Activated CD4-positive, alpha-beta T cell treated with anti-CD3 and anti-CD28 coated beads for 36 hours (primary cell): ENCODE measurements at regions not wholly inside any gene's neighbourhood (a gene's known extent, or its start where the extent isn't known, plus 50 kb on each side); places are given as distances from the start of the nearest gene placed in this dataset.

Experiments used
- ATAC-seq: fragments of 200-7000 bp; cut with Tn5 transposase; one replicate; pipeline ENCODE4 v1.10.0; 2021; ENCODE audit warnings: mild to moderate bottlenecking, moderate library complexity
- CTCF ChIA-PET: fragments of 350-600 bp; sonication (Branson Sonifier 250); formaldehyde crosslinking; loops from one replicate; lab custom pipeline; 2021; ENCODE audit warnings: antibody characterized with exemption; lab: Charles Lee
- POLR2A ChIA-PET: fragments of 350-600 bp; sonication (Branson Sonifier 250); formaldehyde crosslinking; loops from one replicate; lab custom pipeline; 2021; ENCODE audit warnings: antibody characterized with exemption, inconsistent platforms; lab: Charles Lee
- DNase-seq: peaks from one replicate; pipeline ENCODE4 v3.0.0-alpha.2; 2020
- H3K27ac Mint-ChIP-seq: one replicate; pipeline ENCODE4 v1.8.0; 2021; ENCODE audit warnings: mixed read lengths
- H3K27me3 Mint-ChIP-seq: one replicate; pipeline ENCODE4 v1.8.0; 2021; ENCODE audit warnings: mixed read lengths
- H3K36me3 Mint-ChIP-seq: one replicate; pipeline ENCODE4 v1.8.0; 2021; ENCODE audit warnings: low read depth, mixed read lengths
- H3K4me1 Mint-ChIP-seq: one replicate; pipeline ENCODE4 v1.8.0; 2021; ENCODE audit warnings: mixed read lengths
- H3K4me3 Mint-ChIP-seq: one replicate; pipeline ENCODE4 v1.8.0; 2021; ENCODE audit warnings: mild to moderate bottlenecking, moderate library complexity, mixed read lengths
- H3K9me3 Mint-ChIP-seq: one replicate; pipeline ENCODE4 v1.8.0; 2021; ENCODE audit warnings: low read depth, mixed read lengths
- intact Hi-C, 2 experiments: fragments of 100-400 bp; cut with DNase I in 1 of 2; cut with micrococcal nuclease in 1 of 2; formaldehyde crosslinking; loops; one replicate each; pipeline versions ENCODE4 v1.14.2 to v1.15.1; 2022 to 2024; cut with DNase I, micrococcal nuclease

GRCh38 chr12:40156021-40156764 lies 50.3 kb upstream of the SLC2A13 start:
- Mint-ChIP-seq H3K4me1 (peaks cover 3% of the 10 kb centered on the region), H3K36me3 (no peaks in the 10 kb centered on the region), H3K9me3 (no peaks in the 10 kb centered on the region), H3K4me3 (no peak overlapping the region), H3K27me3 (peaks cover 23% of the 10 kb centered on the region), H3K27ac (no peak overlapping the region)
- POLR2A ChIA-PET = no interaction called here
- no peak for ATAC-seq
- CTCF ChIA-PET = no interaction called here
- DNase-seq = no peak
- intact Hi-C loops = no loop called here
